HEK293 (cell line): ENCODE measurements at regions not wholly inside any gene's neighbourhood (a gene's known extent, or its start where the extent isn't known, plus 50 kb on each side); places are given as distances from the start of the nearest gene placed in this dataset.

Experiments
- CTCF ChIA-PET: fragments of 350-600 bp; formaldehyde crosslinking; extraction: SDS; loops from one replicate; lab custom pipeline; 2021; ENCODE audit warnings: antibody characterized with exemption; lab: Yijun Ruan, JAX
- POLR2A ChIA-PET: fragments of 300-600 bp; formaldehyde crosslinking; extraction: SDS; loops from one replicate; lab custom pipeline; 2020; ENCODE audit warnings: antibody characterized with exemption, inconsistent platforms; lab: Yijun Ruan, JAX
- H3K27ac ChIP-seq: fragments of 200-500 bp; sonication (Bioruptor generic); 2 replicates; pipeline ENCODE4 v1.5.1; 2014; ENCODE audit warnings: low read depth, low read length, control low read depth, inconsistent platforms; ENCODE audit errors: extremely low read depth
- H3K36me3 ChIP-seq, 2 experiments: fragments of 200-500 bp in 1 of 2; sonication (Bioruptor generic) in 1 of 2; 1 replicate in 1 of 2; 2 replicates in 1 of 2; pipeline ENCODE4 v1.5.1; 2014 to 2017; ENCODE audit warnings: inconsistent platforms in 2 of 2, low read length in 2 of 2; ENCODE audit not compliant: control insufficient read depth in 2 of 2, insufficient read depth in 1 of 2
- H3K4me1 ChIP-seq: fragments of 200-500 bp; sonication (Bioruptor generic); 2 replicates; pipeline ENCODE4 v1.5.1; 2014; ENCODE audit warnings: mild to moderate bottlenecking, low read length, inconsistent platforms; ENCODE audit not compliant: control insufficient read depth, insufficient read depth
- H3K4me3 ChIP-seq: 2 replicates; pipeline ENCODE4 v1.5.1; 2011; ENCODE audit warnings: low read depth, mild to moderate bottlenecking, control low read depth, low read length, moderate library complexity
- H3K9me3 ChIP-seq: fragments of 200-500 bp; sonication (Bioruptor generic); 2 replicates; pipeline ENCODE4 v1.5.1; 2014; ENCODE audit warnings: low read depth, low read length, inconsistent platforms; ENCODE audit not compliant: control insufficient read depth, insufficient read depth
- GLIS1 ChIP-seq: fragments of 450-650 bp; formaldehyde crosslinking; IDR thresholded peaks from 2 replicates; pipeline ENCODE4 v1.5.1; 2016; ENCODE audit warnings: missing biosample characterization, missing genetic modification characterization
- IKZF3 ChIP-seq: fragments of 450-650 bp; IDR thresholded peaks from 2 replicates; pipeline ENCODE4 v1.5.0; 2018; ENCODE audit warnings: missing biosample characterization, mild to moderate bottlenecking, missing genetic modification characterization, moderate library complexity
- KLF9 ChIP-seq: fragments of 450-650 bp; formaldehyde crosslinking; IDR thresholded peaks from 2 replicates; pipeline ENCODE4 v1.5.1; 2016; ENCODE audit warnings: missing biosample characterization, missing genetic modification characterization, low read depth
- MEIS1 ChIP-seq: sonication (generic); formaldehyde crosslinking; IDR thresholded peaks from 2 replicates; pipeline ENCODE4 v1.8.1; 2022; ENCODE audit warnings: missing genetic modification reagents, mild to moderate bottlenecking, borderline replicate concordance
- PRDM10 ChIP-seq: fragments of 450-650 bp; formaldehyde crosslinking; IDR thresholded peaks from 2 replicates; pipeline ENCODE4 v1.5.1; 2016; ENCODE audit warnings: missing biosample characterization, missing genetic modification characterization
- ZBTB1 ChIP-seq: fragments of 450-650 bp; formaldehyde crosslinking; IDR thresholded peaks from 2 replicates; pipeline ENCODE4 v1.5.1; 2016; ENCODE audit warnings: missing biosample characterization, missing genetic modification characterization
- ZBTB26 ChIP-seq: fragments of 450-650 bp; formaldehyde crosslinking; optimal IDR thresholded peaks from 2 replicates; pipeline ENCODE3; 2016; ENCODE audit warnings: missing biosample characterization, mild to moderate bottlenecking, missing genetic modification characterization
- ZFP41 ChIP-seq: fragments of 450-650 bp; formaldehyde crosslinking; IDR thresholded peaks from 2 replicates; pipeline ENCODE4 v1.5.1; 2016; ENCODE audit warnings: missing biosample characterization, missing genetic modification characterization, borderline replicate concordance
- ZFP69B ChIP-seq: fragments of 450-650 bp; formaldehyde crosslinking; IDR thresholded peaks from 2 replicates; pipeline ENCODE4 v1.5.1; 2016; ENCODE audit warnings: missing biosample characterization, missing genetic modification characterization
- ZNF146 ChIP-seq: fragments of 450-650 bp; formaldehyde crosslinking; IDR thresholded peaks from 2 replicates; pipeline ENCODE4 v1.5.1; 2016; ENCODE audit warnings: missing biosample characterization, missing genetic modification characterization
- ZNF211 ChIP-seq: fragments of 450-650 bp; formaldehyde crosslinking; IDR thresholded peaks from 2 replicates; pipeline ENCODE4 v1.5.1; 2016; ENCODE audit warnings: low read depth, missing biosample characterization, missing genetic modification characterization
- ZNF416 ChIP-seq: fragments of 450-650 bp; formaldehyde crosslinking; IDR thresholded peaks from 2 replicates; pipeline ENCODE4 v1.5.1; 2016; ENCODE audit warnings: missing biosample characterization, missing genetic modification characterization
- ZNF473 ChIP-seq: fragments of 450-650 bp; formaldehyde crosslinking; IDR thresholded peaks from 2 replicates; pipeline ENCODE4 v1.5.1; 2017; ENCODE audit warnings: missing biosample characterization, missing genetic modification characterization
- ZNF624 ChIP-seq: fragments of 450-650 bp; formaldehyde crosslinking; IDR thresholded peaks from 2 replicates; pipeline ENCODE4 v1.5.1; 2017; ENCODE audit warnings: missing biosample characterization, missing genetic modification characterization
- ZNF701 ChIP-seq: fragments of 450-650 bp; formaldehyde crosslinking; IDR thresholded peaks from 2 replicates; pipeline ENCODE4 v1.5.1; 2016; ENCODE audit warnings: missing biosample characterization, missing genetic modification characterization
- ZNF768 ChIP-seq: fragments of 450-650 bp; formaldehyde crosslinking; IDR thresholded peaks from 2 replicates; pipeline ENCODE4 v1.5.1; 2018; ENCODE audit warnings: missing biosample characterization, mild to moderate bottlenecking, missing genetic modification characterization
- TF ChIP-seq, protein P1 (sequence below): fragments of 450-650 bp; formaldehyde crosslinking; IDR thresholded peaks from 2 replicates; pipeline ENCODE4 v1.5.1; 2017; ENCODE audit warnings: missing biosample characterization, mild to moderate bottlenecking, missing genetic modification characterization, moderate library complexity
- TF ChIP-seq, protein P2 (sequence below): fragments of 450-650 bp; formaldehyde crosslinking; IDR thresholded peaks from 2 replicates; pipeline ENCODE4 v1.5.1; 2016; ENCODE audit warnings: missing biosample characterization, missing genetic modification characterization

GRCh38 chr4:156188596-156188995, 234.9 kb upstream of the CTSO start (continued):
- TF ChIP-seq, protein P1, sequence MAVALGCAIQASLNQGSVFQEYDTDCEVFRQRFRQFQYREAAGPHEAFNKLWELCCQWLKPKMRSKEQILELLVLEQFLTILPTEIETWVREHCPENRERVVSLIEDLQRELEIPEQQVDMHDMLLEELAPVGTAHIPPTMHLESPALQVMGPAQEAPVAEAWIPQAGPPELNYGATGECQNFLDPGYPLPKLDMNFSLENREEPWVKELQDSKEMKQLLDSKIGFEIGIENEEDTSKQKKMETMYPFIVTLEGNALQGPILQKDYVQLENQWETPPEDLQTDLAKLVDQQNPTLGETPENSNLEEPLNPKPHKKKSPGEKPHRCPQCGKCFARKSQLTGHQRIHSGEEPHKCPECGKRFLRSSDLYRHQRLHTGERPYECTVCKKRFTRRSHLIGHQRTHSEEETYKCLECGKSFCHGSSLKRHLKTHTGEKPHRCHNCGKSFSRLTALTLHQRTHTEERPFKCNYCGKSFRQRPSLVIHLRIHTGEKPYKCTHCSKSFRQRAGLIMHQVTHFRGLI (tag by site-specific recombination): no peak
- TF ChIP-seq ZNF701 (tag by site-specific recombination) (no peak), ZNF768 (no peak), ZFP41 (no peak), ZNF473 (tag by site-specific recombination) (no peak), IKZF3 (tag by site-specific recombination) (no peak), KLF9 (tag by site-specific recombination) (no peak), ZFP69B (tag by site-specific recombination) (no peak), ZNF146 (tag by site-specific recombination) (no peak), ZNF416 (tag by site-specific recombination) (no peak)

DNA sequence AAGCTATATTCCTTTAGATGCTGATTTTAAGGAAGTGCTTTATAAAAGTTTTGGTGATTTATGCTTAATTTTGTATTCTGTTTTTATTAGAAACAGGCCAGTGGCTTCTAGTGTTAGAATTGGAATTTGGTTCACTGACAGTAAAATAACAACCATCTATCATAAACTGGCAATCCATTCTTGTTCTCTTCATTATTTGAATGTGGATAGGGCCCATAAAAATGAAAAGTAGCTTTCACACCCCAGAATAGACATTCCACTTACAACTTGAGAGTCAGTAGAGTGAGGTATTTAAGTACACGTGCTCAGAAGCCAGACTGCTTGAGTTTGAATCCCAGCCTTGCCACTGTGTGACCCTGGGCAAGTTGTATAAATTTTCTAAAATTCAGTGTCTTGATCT, 232.4 kb upstream of the CTSO start:
- CTCF ChIA-PET: no interaction called here
- Histone ChIP-seq H3K9me3 (no peaks in the 10 kb centered on the region), H3K27ac (no peak overlapping the region), H3K4me1 (no peaks in the 10 kb centered on the region), H3K36me3 (no peaks in the 10 kb centered on the region), H3K4me3 (no peak overlapping the region)
- TF ChIP-seq GLIS1 (tag by site-specific recombination): no peak
- TF ChIP-seq, protein P2, sequence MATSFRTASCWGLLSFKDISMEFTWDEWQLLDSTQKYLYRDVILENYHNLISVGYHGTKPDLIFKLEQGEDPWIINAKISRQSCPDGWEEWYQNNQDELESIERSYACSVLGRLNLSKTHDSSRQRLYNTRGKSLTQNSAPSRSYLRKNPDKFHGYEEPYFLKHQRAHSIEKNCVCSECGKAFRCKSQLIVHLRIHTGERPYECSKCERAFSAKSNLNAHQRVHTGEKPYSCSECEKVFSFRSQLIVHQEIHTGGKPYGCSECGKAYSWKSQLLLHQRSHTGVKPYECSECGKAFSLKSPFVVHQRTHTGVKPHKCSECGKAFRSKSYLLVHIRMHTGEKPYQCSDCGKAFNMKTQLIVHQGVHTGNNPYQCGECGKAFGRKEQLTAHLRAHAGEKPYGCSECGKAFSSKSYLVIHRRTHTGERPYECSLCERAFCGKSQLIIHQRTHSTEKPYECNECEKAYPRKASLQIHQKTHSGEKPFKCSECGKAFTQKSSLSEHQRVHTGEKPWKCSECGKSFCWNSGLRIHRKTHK (tag by site-specific recombination): no peak
- TF ChIP-seq PRDM10 (tag by site-specific recombination): no peak
- TF ChIP-seq ZNF416 (tag by site-specific recombination): no peak
- TF ChIP-seq ZBTB1 (tag by site-specific recombination): no peak
- no peak for TF ChIP-seq ZBTB26 (tag by site-specific recombination)
- no peak for TF ChIP-seq MEIS1 (CRISPR knock-in tag)
- TF ChIP-seq ZNF624 (tag by site-specific recombination): no peak
- no peak for TF ChIP-seq ZNF211 (tag by site-specific recombination)
- POLR2A ChIA-PET: no interaction called here
